ENCODE measurements at regions not wholly inside any gene's neighbourhood (a gene's known extent, or its start where the extent isn't known, plus 50 kb on each side); places are given as distances from the start of the nearest gene placed in this dataset.
A peak's percentile ranks its signal among the peaks of the same experiment; 100 is the strongest.

DNA sequence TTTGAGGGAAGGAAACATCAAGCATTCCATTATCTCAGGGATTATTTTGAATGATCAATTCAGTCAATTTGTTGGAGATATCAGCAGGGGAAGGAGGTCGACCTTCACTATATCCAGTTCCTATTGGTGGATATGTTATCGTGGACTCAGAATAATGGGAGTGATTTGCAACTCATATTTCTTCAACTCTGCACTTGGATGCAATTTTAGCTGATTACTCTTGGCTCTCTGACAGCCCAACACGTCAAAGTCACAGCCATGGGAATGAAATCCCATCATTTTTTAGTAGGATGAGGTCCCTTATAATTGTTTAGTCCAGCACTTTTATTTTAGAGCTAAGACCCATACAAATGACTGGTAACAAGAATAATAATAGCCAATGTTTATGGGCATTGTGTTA is 371.8 kb upstream of the RPS23 start:
- Histone ChIP-seq H3K4me3 (no peak overlapping the region), H3K4me1 (ENCODE audit: control insufficient read depth in 5 of 5, insufficient read depth in 5 of 5, low read length in 5 of 5) (peaks cover 0 to 6% (median 1%) of the 10 kb centered on the region in 5 donors), H3K36me3 (ENCODE audit: control insufficient read depth in 4 of 4, insufficient read depth in 4 of 4, low read length in 4 of 4) (no peaks in the 10 kb centered on the region), H3K27me3 (ENCODE audit: control insufficient read depth in 3 of 3, insufficient read depth in 3 of 3, low read length in 2 of 3) (peaks cover 0 to 28% (median 0%) of the 10 kb centered on the region in 3 donors), H3K9me3 (ENCODE audit: control insufficient read depth in 4 of 4, insufficient read depth in 3 of 4, low read length in 3 of 4) (peaks cover 0 to 3% (median 0%) of the 10 kb centered on the region in 4 donors), H3K27ac (ENCODE audit: low read depth in 1 of 2, low read length in 1 of 2) (no peak overlapping the region), H3K9ac (ENCODE audit: insufficient read depth in 1 of 2, low read length in 2 of 2) (no peak overlapping the region)
- ATAC-seq (ENCODE audit: insufficient read depth, low FRiP score): no peak
- 77 to 87% methylated on average over 3 of the region's 3 CpGs for WGBS, 2 donors
- DNase-seq: peak in 1 of 3 donors; percentile 55
- TF ChIP-seq, protein P1, sequence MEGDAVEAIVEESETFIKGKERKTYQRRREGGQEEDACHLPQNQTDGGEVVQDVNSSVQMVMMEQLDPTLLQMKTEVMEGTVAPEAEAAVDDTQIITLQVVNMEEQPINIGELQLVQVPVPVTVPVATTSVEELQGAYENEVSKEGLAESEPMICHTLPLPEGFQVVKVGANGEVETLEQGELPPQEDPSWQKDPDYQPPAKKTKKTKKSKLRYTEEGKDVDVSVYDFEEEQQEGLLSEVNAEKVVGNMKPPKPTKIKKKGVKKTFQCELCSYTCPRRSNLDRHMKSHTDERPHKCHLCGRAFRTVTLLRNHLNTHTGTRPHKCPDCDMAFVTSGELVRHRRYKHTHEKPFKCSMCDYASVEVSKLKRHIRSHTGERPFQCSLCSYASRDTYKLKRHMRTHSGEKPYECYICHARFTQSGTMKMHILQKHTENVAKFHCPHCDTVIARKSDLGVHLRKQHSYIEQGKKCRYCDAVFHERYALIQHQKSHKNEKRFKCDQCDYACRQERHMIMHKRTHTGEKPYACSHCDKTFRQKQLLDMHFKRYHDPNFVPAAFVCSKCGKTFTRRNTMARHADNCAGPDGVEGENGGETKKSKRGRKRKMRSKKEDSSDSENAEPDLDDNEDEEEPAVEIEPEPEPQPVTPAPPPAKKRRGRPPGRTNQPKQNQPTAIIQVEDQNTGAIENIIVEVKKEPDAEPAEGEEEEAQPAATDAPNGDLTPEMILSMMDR (IDR thresholded peaks at IDR 0.05; ENCODE audit: control extremely low read depth, extremely low read depth): no peak

DNA sequence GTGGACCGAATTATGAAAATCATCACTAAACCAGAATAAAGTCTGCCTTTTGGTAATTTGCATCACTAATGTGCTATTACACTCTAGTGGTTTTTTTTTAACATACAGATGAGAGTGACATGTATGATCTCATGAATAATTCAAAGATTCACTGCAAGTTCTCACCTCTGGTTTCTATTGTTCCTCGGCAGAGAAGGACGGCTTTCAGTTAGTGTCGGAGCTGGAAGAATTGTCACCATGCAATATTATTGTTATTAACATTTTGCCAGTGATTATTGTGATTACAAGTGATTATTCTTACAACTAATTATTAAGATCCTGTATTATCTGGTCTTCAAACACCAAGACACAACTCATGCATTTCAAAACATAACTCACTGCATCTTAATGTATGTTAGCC is 366.6 kb upstream of the RPS23 start:
- no peaks in the 10 kb centered on the region for H3K9me3 ChIP-seq (ENCODE audit: control insufficient read depth in 4 of 4, insufficient read depth in 3 of 4, low read length in 3 of 4)
- ATAC-seq (ENCODE audit: insufficient read depth, low FRiP score): no peak
- no peak overlapping the region for H3K9ac ChIP-seq (ENCODE audit: insufficient read depth in 1 of 2, low read length in 2 of 2)
- no peak for DNase-seq
- 92 to 95% methylated on average over 4 of the region's 4 CpGs for WGBS, 2 donors
- no peak overlapping the region for H3K27ac ChIP-seq (ENCODE audit: low read depth in 1 of 2, low read length in 1 of 2)
- H3K4me3 ChIP-seq: no peak overlapping the region
- TF ChIP-seq, protein P1 (IDR thresholded peaks at IDR 0.05; ENCODE audit: control extremely low read depth, extremely low read depth): no peak
- peaks cover 0 to 3% (median 0%) of the 10 kb centered on the region in 3 donors for H3K27me3 ChIP-seq (ENCODE audit: control insufficient read depth in 3 of 3, insufficient read depth in 3 of 3, low read length in 2 of 3)
- no peaks in the 10 kb centered on the region for H3K36me3 ChIP-seq (ENCODE audit: control insufficient read depth in 4 of 4, insufficient read depth in 4 of 4, low read length in 4 of 4)
- H3K4me1 ChIP-seq (ENCODE audit: control insufficient read depth in 5 of 5, insufficient read depth in 5 of 5, low read length in 5 of 5): peaks cover 0 to 26% (median 0%) of the 10 kb centered on the region in 5 donors

DNA sequence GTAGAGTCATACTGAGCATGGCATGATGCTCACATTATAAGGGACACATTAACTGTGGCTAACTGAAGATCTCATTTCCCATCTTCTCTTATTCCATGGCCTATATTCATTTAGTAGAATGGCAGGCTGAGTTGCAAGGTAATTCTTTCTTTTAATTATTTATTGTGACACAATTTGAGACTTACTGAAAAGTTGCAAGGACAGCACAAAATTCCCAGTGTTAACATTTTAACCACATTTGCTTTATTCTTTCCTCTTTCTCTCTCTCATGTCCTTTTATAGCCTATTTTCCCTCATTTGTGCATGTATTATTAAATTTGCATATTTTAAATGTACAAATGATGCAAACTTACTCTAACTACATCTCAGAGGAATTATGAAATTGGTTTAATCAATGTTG is 366.1 kb upstream of the RPS23 start:
- DNase-seq (no peak), ATAC-seq (ENCODE audit: insufficient read depth, low FRiP score) (no peak)
- H3K27me3 ChIP-seq (ENCODE audit: control insufficient read depth in 3 of 3, insufficient read depth in 3 of 3, low read length in 2 of 3): peaks cover 0 to 3% (median 0%) of the 10 kb centered on the region in 3 donors
- no peak overlapping the region for H3K27ac ChIP-seq (ENCODE audit: low read depth in 1 of 2, low read length in 1 of 2)
- H3K9me3 ChIP-seq (ENCODE audit: control insufficient read depth in 4 of 4, insufficient read depth in 3 of 4, low read length in 3 of 4): no peaks in the 10 kb centered on the region
- no peaks in the 10 kb centered on the region for H3K36me3 ChIP-seq (ENCODE audit: control insufficient read depth in 4 of 4, insufficient read depth in 4 of 4, low read length in 4 of 4)
- no peak overlapping the region for H3K9ac ChIP-seq (ENCODE audit: insufficient read depth in 1 of 2, low read length in 2 of 2)
- no peak overlapping the region for H3K4me3 ChIP-seq
- H3K4me1 ChIP-seq (ENCODE audit: control insufficient read depth in 5 of 5, insufficient read depth in 5 of 5, low read length in 5 of 5): peaks cover 0 to 31% (median 0%) of the 10 kb centered on the region in 5 donors
- TF ChIP-seq, protein P1 (IDR thresholded peaks at IDR 0.05; ENCODE audit: control extremely low read depth, extremely low read depth): no peak

DNA sequence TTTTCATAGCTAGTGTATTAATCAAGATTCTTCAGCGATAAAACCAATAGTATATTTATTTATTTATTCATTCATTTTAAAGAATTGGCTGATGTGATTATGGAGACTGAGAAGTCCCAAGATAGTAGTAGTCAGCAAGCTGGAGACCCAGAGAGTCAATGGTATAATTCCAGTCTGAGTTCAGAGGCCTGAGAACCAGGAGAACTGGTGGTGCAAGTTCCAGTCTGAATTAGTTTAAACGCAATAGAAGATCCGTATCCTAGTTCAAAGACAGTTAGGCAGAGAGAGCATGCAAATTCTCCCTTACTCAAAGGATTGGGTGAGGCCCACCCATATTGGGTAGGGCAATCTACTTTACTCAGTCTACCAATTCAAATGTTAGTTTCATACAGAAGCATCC is 364.2 kb upstream of the RPS23 start:
- TF ChIP-seq, protein P1 (IDR thresholded peaks at IDR 0.05; ENCODE audit: control extremely low read depth, extremely low read depth): no peak
- H3K9me3 ChIP-seq (ENCODE audit: control insufficient read depth in 4 of 4, insufficient read depth in 3 of 4, low read length in 3 of 4): no peaks in the 10 kb centered on the region
- H3K4me3 ChIP-seq: no peak overlapping the region
- ATAC-seq (ENCODE audit: insufficient read depth, low FRiP score) (no peak), DNase-seq (no peak)
- no peaks in the 10 kb centered on the region for H3K36me3 ChIP-seq (ENCODE audit: control insufficient read depth in 4 of 4, insufficient read depth in 4 of 4, low read length in 4 of 4)
- H3K4me1 ChIP-seq (ENCODE audit: control insufficient read depth in 5 of 5, insufficient read depth in 5 of 5, low read length in 5 of 5): peaks cover 0 to 41% (median 6%) of the 10 kb centered on the region in 5 donors
- H3K27ac ChIP-seq (ENCODE audit: low read depth in 1 of 2, low read length in 1 of 2): no peak overlapping the region
- H3K27me3 ChIP-seq (ENCODE audit: control insufficient read depth in 3 of 3, insufficient read depth in 3 of 3, low read length in 2 of 3): peaks cover 0 to 3% (median 0%) of the 10 kb centered on the region in 3 donors
- WGBS, 2 donors: 81 to 83% methylated on average over 3 of the region's 3 CpGs
- H3K9ac ChIP-seq (ENCODE audit: insufficient read depth in 1 of 2, low read length in 2 of 2): no peak overlapping the region
